ENCODE measurements at regions not wholly inside any gene's neighbourhood (a gene's known extent, or its start where the extent isn't known, plus 50 kb on each side); places are given as distances from the start of the nearest gene placed in this dataset.

DNA sequence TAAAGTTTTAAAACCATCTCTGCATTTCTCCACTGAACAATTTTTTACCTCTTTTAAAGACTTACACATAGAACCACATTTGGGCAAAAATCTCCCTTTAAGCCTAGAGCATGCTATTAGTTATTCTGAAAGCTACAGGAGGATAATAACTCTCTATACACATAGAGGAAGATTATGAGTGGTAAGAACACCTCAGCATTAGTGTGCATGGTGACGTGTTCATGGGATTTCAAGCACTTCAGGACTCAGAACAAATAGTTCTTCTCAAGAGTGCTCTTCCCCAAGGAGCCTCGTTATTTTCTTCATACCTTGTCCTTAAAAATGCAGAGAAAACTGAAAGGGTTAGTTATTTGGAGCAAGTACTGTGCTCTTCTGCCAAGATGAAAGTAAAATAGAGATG lies 256.9 kb upstream of the TUSC1 start:
- no peak for TF ChIP-seq SNAI2 (CRISPR knock-in tag; IDR thresholded peaks at IDR 0.05)
- no peak for TF ChIP-seq RARB (CRISPR knock-in tag; IDR thresholded peaks at IDR 0.05)
- TF ChIP-seq CSRNP3 (CRISPR knock-in tag; IDR thresholded peaks at IDR 0.05), result no peak
- TF ChIP-seq TOX (CRISPR knock-in tag; IDR thresholded peaks at IDR 0.05; ENCODE audit: borderline replicate concordance), result no peak
- no peak for TF ChIP-seq BACH2 (CRISPR knock-in tag; IDR thresholded peaks at IDR 0.05; ENCODE audit: borderline replicate concordance)
- no peak for TF ChIP-seq ARNTL (CRISPR knock-in tag; IDR thresholded peaks at IDR 0.05; ENCODE audit: borderline replicate concordance, low read depth)
- no peak for TF ChIP-seq ESRRG (CRISPR knock-in tag; IDR thresholded peaks at IDR 0.05)
- TF ChIP-seq ZNF70 (CRISPR knock-in tag; IDR thresholded peaks at IDR 0.05), result no peak
- no peak for TF ChIP-seq ZC3H10 (CRISPR knock-in tag; IDR thresholded peaks at IDR 0.05)
- TF ChIP-seq, protein P1, sequence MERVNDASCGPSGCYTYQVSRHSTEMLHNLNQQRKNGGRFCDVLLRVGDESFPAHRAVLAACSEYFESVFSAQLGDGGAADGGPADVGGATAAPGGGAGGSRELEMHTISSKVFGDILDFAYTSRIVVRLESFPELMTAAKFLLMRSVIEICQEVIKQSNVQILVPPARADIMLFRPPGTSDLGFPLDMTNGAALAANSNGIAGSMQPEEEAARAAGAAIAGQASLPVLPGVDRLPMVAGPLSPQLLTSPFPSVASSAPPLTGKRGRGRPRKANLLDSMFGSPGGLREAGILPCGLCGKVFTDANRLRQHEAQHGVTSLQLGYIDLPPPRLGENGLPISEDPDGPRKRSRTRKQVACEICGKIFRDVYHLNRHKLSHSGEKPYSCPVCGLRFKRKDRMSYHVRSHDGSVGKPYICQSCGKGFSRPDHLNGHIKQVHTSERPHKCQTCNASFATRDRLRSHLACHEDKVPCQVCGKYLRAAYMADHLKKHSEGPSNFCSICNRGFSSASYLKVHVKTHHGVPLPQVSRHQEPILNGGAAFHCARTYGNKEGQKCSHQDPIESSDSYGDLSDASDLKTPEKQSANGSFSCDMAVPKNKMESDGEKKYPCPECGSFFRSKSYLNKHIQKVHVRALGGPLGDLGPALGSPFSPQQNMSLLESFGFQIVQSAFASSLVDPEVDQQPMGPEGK (CRISPR knock-in tag; IDR thresholded peaks at IDR 0.05; ENCODE audit: borderline replicate concordance), result no peak
- TF ChIP-seq TSHZ2 (CRISPR knock-in tag; IDR thresholded peaks at IDR 0.05), result no peak
- no peak for TF ChIP-seq ZNF8 (CRISPR knock-in tag; IDR thresholded peaks at IDR 0.05)
- TF ChIP-seq, protein P2, sequence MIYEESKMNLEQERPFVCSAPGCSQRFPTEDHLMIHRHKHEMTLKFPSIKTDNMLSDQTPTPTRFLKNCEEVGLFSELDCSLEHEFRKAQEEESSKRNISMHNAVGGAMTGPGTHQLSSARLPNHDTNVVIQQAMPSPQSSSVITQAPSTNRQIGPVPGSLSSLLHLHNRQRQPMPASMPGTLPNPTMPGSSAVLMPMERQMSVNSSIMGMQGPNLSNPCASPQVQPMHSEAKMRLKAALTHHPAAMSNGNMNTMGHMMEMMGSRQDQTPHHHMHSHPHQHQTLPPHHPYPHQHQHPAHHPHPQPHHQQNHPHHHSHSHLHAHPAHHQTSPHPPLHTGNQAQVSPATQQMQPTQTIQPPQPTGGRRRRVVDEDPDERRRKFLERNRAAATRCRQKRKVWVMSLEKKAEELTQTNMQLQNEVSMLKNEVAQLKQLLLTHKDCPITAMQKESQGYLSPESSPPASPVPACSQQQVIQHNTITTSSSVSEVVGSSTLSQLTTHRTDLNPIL (CRISPR knock-in tag; IDR thresholded peaks at IDR 0.05; ENCODE audit: low read depth), result no peak
- no peak for TF ChIP-seq CSDC2 (CRISPR knock-in tag; IDR thresholded peaks at IDR 0.05)
- no peak for TF ChIP-seq PPARA (CRISPR knock-in tag; IDR thresholded peaks at IDR 0.05; ENCODE audit: borderline replicate concordance)
- no peak for TF ChIP-seq ZFP3 (CRISPR knock-in tag; IDR thresholded peaks at IDR 0.05)
- no peak for TF ChIP-seq ZFP30 (CRISPR knock-in tag; IDR thresholded peaks at IDR 0.05)
- TF ChIP-seq GLIS3 (CRISPR knock-in tag; IDR thresholded peaks at IDR 0.05), result no peak
- TF ChIP-seq ISL1 (CRISPR knock-in tag; IDR thresholded peaks at IDR 0.05), result no peak
- no peak for TF ChIP-seq ZNF565 (CRISPR knock-in tag; conservative IDR thresholded peaks at IDR 0.05; ENCODE audit: low read depth)
- no peak for ATAC-seq

GRCh38 chr9:25918761-25919160 lies 240.5 kb upstream of the TUSC1 start:
- TF ChIP-seq, protein P1 (CRISPR knock-in tag; IDR thresholded peaks at IDR 0.05; ENCODE audit: borderline replicate concordance), result no peak
- TF ChIP-seq ZFP30 (CRISPR knock-in tag; IDR thresholded peaks at IDR 0.05), result no peak
- no peak for TF ChIP-seq PPARA (CRISPR knock-in tag; IDR thresholded peaks at IDR 0.05; ENCODE audit: borderline replicate concordance)
- no peak for TF ChIP-seq ZFP3 (CRISPR knock-in tag; IDR thresholded peaks at IDR 0.05)
- TF ChIP-seq GLIS3 (CRISPR knock-in tag; IDR thresholded peaks at IDR 0.05), result no peak
- no peak for TF ChIP-seq ZNF565 (CRISPR knock-in tag; conservative IDR thresholded peaks at IDR 0.05; ENCODE audit: low read depth)
- no peak for TF ChIP-seq ZNF70 (CRISPR knock-in tag; IDR thresholded peaks at IDR 0.05)
- TF ChIP-seq ARNTL (CRISPR knock-in tag; IDR thresholded peaks at IDR 0.05; ENCODE audit: borderline replicate concordance, low read depth), result no peak
- TF ChIP-seq CSRNP3 (CRISPR knock-in tag; IDR thresholded peaks at IDR 0.05), result no peak
- TF ChIP-seq RARB (CRISPR knock-in tag; IDR thresholded peaks at IDR 0.05), result no peak
- TF ChIP-seq BACH2 (CRISPR knock-in tag; IDR thresholded peaks at IDR 0.05; ENCODE audit: borderline replicate concordance), result no peak
- no peak for TF ChIP-seq ZC3H10 (CRISPR knock-in tag; IDR thresholded peaks at IDR 0.05)
- TF ChIP-seq OSR1 (CRISPR knock-in tag; IDR thresholded peaks at IDR 0.05), result no peak
- no peak for TF ChIP-seq ESRRG (CRISPR knock-in tag; IDR thresholded peaks at IDR 0.05)
- no peak for ATAC-seq

All from SK-N-SH treated with all-trans-retinoic acid at 6 μM for 48 hours (cell line).